Peyer's patch (tissue), 4 donors: ENCODE measurements at regions not wholly inside any gene's neighbourhood (a gene's known extent, or its start where the extent isn't known, plus 50 kb on each side); places are given as distances from the start of the nearest gene placed in this dataset.

Source experiments
- DNase-seq, 3 donors: peaks; one replicate each; pipeline ENCODE4 v3.0.0-alpha.2; 2017 to 2019
- H3K27ac ChIP-seq, 4 donors: fragments of 200-600 bp; sonication (generic); one replicate each; pipeline ENCODE4 v1.5.1; 2016 to 2019
- H3K27me3 ChIP-seq, 2 donors: fragments of 200-600 bp; sonication (generic); one replicate each; pipeline ENCODE4 v1.5.1; 2019
- H3K36me3 ChIP-seq, 3 donors: fragments of 200-600 bp; sonication (generic); one replicate each; pipeline ENCODE4 v1.5.1; 2016 to 2019
- H3K4me1 ChIP-seq, 4 donors: fragments of 200-600 bp; sonication (generic); one replicate each; pipeline ENCODE4 v1.5.1; 2016 to 2019
- H3K4me3 ChIP-seq, 4 donors: fragments of 200-600 bp; sonication (generic); 1 replicate in 3 of 4; 2 replicates in 1 of 4; pipeline ENCODE4 v1.5.1; 2016 to 2019; ENCODE audit warnings: mild to moderate bottlenecking in 1 of 4
- H3K9me3 ChIP-seq, 4 donors: fragments of 200-600 bp; sonication (generic); one replicate each; pipeline ENCODE4 v1.5.1; 2016 to 2019; ENCODE audit warnings: mild to moderate bottlenecking in 1 of 4
- POLR2A ChIP-seq, 2 donors: fragments of 450-650 bp; IDR thresholded peaks; one replicate each; pipeline ENCODE4 v1.5.1; 2017; ENCODE audit warnings: antibody characterized with exemption in 2 of 2, mild to moderate bottlenecking in 2 of 2, moderate library complexity in 2 of 2
- TF ChIP-seq, protein P1 (sequence below), 6 experiments: fragments of 450-650 bp in 4 of 6; fragments of 200-600 bp in 2 of 6; sonication (generic) in 1 of 6; IDR thresholded peaks; one replicate each; pipeline ENCODE4 v1.5.1; 2017 to 2019; ENCODE audit warnings: antibody characterized with exemption in 6 of 6, mild to moderate bottlenecking in 3 of 6, moderate library complexity in 1 of 6

DNA sequence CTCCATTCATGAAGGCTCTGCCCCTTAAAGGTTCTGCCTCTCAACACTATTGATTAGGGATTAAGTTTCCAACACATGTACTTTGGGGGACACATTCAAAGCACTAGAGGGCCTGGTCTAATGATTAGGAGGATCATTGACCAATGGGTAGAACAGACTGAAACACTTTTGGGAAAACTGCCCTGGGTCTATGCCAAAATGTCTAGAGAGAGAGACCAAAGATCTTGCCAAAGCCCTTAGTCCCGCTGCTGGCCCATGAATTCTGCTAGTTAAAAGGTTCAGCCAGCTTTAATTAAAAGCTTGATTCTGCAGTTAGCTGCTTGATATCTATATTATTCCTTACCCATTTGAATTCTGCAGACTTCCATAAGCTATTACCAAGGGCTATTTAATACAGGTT is 613.2 kb downstream of the SLC4A3 start:
- Histone ChIP-seq H3K27me3 (no peaks in the 10 kb centered on the region), H3K36me3 (no peaks in the 10 kb centered on the region), H3K27ac (no peak overlapping the region), H3K4me1 (no peaks in the 10 kb centered on the region), H3K9me3 (no peaks in the 10 kb centered on the region), H3K4me3 (no peak overlapping the region)
- no peak for DNase-seq
- no peak for TF ChIP-seq POLR2A (IDR thresholded peaks at IDR 0.05)
- TF ChIP-seq, protein P1, sequence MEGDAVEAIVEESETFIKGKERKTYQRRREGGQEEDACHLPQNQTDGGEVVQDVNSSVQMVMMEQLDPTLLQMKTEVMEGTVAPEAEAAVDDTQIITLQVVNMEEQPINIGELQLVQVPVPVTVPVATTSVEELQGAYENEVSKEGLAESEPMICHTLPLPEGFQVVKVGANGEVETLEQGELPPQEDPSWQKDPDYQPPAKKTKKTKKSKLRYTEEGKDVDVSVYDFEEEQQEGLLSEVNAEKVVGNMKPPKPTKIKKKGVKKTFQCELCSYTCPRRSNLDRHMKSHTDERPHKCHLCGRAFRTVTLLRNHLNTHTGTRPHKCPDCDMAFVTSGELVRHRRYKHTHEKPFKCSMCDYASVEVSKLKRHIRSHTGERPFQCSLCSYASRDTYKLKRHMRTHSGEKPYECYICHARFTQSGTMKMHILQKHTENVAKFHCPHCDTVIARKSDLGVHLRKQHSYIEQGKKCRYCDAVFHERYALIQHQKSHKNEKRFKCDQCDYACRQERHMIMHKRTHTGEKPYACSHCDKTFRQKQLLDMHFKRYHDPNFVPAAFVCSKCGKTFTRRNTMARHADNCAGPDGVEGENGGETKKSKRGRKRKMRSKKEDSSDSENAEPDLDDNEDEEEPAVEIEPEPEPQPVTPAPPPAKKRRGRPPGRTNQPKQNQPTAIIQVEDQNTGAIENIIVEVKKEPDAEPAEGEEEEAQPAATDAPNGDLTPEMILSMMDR (IDR thresholded peaks at IDR 0.05) = no peak

DNA sequence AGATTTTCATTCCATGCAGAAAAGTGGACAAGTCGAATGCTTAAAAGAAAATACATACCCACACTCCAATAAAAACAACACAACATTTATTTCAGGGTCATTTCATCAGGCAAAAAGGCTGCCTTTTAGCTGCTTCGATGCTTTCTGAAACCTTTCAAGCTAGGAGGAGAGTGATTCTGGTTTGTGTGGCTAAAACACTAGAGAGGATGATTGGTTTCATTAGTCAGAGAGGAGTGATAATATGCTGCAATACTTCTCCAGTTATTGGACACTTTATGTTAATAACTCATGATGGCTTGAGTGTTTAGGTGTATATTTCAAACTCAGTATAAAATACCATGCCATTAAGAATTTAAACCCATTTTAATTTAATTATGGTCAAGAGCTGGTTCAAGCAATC is 614.0 kb downstream of the SLC4A3 start:
- no peak overlapping the region for H3K4me3 ChIP-seq
- DNase-seq = no peak
- H3K4me1 ChIP-seq = no peaks in the 10 kb centered on the region
- no peak overlapping the region for H3K27ac ChIP-seq
- H3K36me3 ChIP-seq = no peaks in the 10 kb centered on the region
- no peak for TF ChIP-seq POLR2A (IDR thresholded peaks at IDR 0.05)
- TF ChIP-seq, protein P1 (IDR thresholded peaks at IDR 0.05) = no peak
- no peaks in the 10 kb centered on the region for H3K9me3 ChIP-seq
- H3K27me3 ChIP-seq = no peaks in the 10 kb centered on the region

- H3K27me3 ChIP-seq = no peaks in the 10 kb centered on the region
- no peaks in the 10 kb centered on the region for H3K9me3 ChIP-seq
- H3K36me3 ChIP-seq = no peaks in the 10 kb centered on the region
- no peak overlapping the region for H3K27ac ChIP-seq
- TF ChIP-seq, protein P1 (IDR thresholded peaks at IDR 0.05) = no peak
- TF ChIP-seq POLR2A (IDR thresholded peaks at IDR 0.05) = no peak
- no peak for DNase-seq
- no peaks in the 10 kb centered on the region for H3K4me1 ChIP-seq
- no peak overlapping the region for H3K4me3 ChIP-seq
These were observed 616.1 kb downstream of the SLC4A3 start for GRCh38 chr2:220243571-220243970.

DNA sequence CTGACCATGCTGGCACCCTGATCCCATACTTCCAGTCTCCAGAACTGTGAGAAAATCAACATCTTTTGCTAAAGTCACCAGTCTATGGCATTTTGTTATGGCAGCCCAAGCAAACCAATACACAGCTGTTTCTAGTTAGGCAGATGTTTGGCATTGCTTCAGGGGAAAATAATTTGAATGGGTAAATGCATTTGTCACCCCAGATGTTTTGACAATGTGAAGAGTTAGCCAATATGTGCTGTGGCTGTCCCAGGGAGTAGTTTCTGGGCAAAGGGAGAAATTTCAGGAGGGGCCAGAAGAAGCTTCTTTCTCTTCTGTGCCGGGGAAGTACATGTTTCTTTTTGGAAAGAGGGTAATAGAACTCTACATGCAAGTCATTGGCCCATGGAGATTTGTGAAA is 619.0 kb downstream of the SLC4A3 start:
- Histone ChIP-seq H3K9me3 (no peaks in the 10 kb centered on the region), H3K4me1 (no peaks in the 10 kb centered on the region), H3K36me3 (no peaks in the 10 kb centered on the region), H3K27ac (no peak overlapping the region), H3K27me3 (no peaks in the 10 kb centered on the region), H3K4me3 (no peak overlapping the region)
- no peak for DNase-seq
- TF ChIP-seq, protein P1 (IDR thresholded peaks at IDR 0.05) = no peak
- no peak for TF ChIP-seq POLR2A (IDR thresholded peaks at IDR 0.05)

GRCh38 chr2:220247588-220248350 is 620.3 kb downstream of the SLC4A3 start:
- Histone ChIP-seq H3K27ac (no peak overlapping the region), H3K36me3 (no peaks in the 10 kb centered on the region)
- no peak for TF ChIP-seq POLR2A (IDR thresholded peaks at IDR 0.05)
- TF ChIP-seq, protein P1 (IDR thresholded peaks at IDR 0.05) = no peak

More at GRCh38 chr2:220247588-220248350, 620.3 kb downstream of the SLC4A3 start:
- Histone ChIP-seq H3K27me3 (no peaks in the 10 kb centered on the region), H3K4me3 (no peak overlapping the region), H3K9me3 (no peaks in the 10 kb centered on the region), H3K4me1 (no peaks in the 10 kb centered on the region)
- no peak for DNase-seq
